GM23338 (cell line): ENCODE measurements at regions not wholly inside any gene's neighbourhood (a gene's known extent, or its start where the extent isn't known, plus 50 kb on each side); places are given as distances from the start of the nearest gene placed in this dataset.

ENCODE experiments used
- ATAC-seq: fragments of 200-7000 bp; cut with Tn5 transposase; 3 replicates; pipeline ENCODE4 v1.9.1; 2020
- DNase-seq: peaks from one replicate; pipeline ENCODE4 v3.0.0-alpha.2; 2015; ENCODE audit warnings: low spot score
- H2AFZ ChIP-seq: fragments of 200-600 bp; sonication (generic); 2 replicates; pipeline ENCODE4 v1.8.0; 2016; ENCODE audit warnings: antibody characterized with exemption, mild to moderate bottlenecking, moderate library complexity
- H3F3A ChIP-seq: fragments of 200-600 bp; sonication (generic); replicated peaks from 2 replicates; pipeline ENCODE4 v1.8.0; 2017; ENCODE audit warnings: antibody characterized with exemption, mixed run types, low read depth
- H3K27ac ChIP-seq: fragments of 200-600 bp; sonication (generic); 2 replicates; pipeline ENCODE4 v1.6.1; 2016; ENCODE audit warnings: low read depth
- H3K27me3 ChIP-seq: fragments of 200-600 bp; sonication (generic); 2 replicates; pipeline ENCODE4 v1.8.0; 2016; ENCODE audit warnings: mild to moderate bottlenecking, mixed run types, moderate library complexity; ENCODE audit not compliant: insufficient read depth
- H3K36me3 ChIP-seq: fragments of 200-600 bp; sonication (generic); 2 replicates; pipeline ENCODE4 v1.8.0; 2016; ENCODE audit warnings: mild to moderate bottlenecking; ENCODE audit not compliant: insufficient read depth
- H3K4me1 ChIP-seq: fragments of 200-600 bp; sonication (generic); 2 replicates; pipeline ENCODE4 v1.8.0; 2016; ENCODE audit warnings: mild to moderate bottlenecking, moderate library complexity; ENCODE audit not compliant: insufficient read depth
- H3K4me2 ChIP-seq: fragments of 200-600 bp; sonication (generic); 2 replicates; pipeline ENCODE4 v1.7.1; 2017; ENCODE audit warnings: mixed run types
- H3K4me3 ChIP-seq: fragments of 200-600 bp; sonication (generic); 2 replicates; pipeline ENCODE4 v1.6.1; 2016; ENCODE audit warnings: mixed run types
- H3K79me2 ChIP-seq: fragments of 200-600 bp; sonication (generic); replicated peaks from 2 replicates; pipeline ENCODE4 v1.8.0; 2017; ENCODE audit warnings: mild to moderate bottlenecking; ENCODE audit not compliant: insufficient read depth
- H3K9me2 ChIP-seq: fragments of 200-600 bp; sonication (generic); 2 replicates; pipeline ENCODE4 v1.8.0; 2017; ENCODE audit not compliant: insufficient read depth
- H4K20me1 ChIP-seq: fragments of 200-600 bp; sonication (generic); replicated peaks from 2 replicates; pipeline ENCODE4 v1.8.0; 2017; ENCODE audit warnings: mild to moderate bottlenecking; ENCODE audit not compliant: insufficient read depth
- H3K27ac Mint-ChIP-seq: 2 replicates; pipeline ENCODE4 v1.8.0; 2020; ENCODE audit warnings: inconsistent platforms, mild to moderate bottlenecking, moderate library complexity, mixed read lengths
- H3K27me3 Mint-ChIP-seq: 3 replicates; pipeline ENCODE4 v1.8.0; 2022; ENCODE audit warnings: low read depth, mild to moderate bottlenecking, moderate library complexity, mixed read lengths, inconsistent platforms; ENCODE audit not compliant: insufficient read depth, poor library complexity
- H3K36me3 Mint-ChIP-seq: 3 replicates; pipeline ENCODE4 v1.8.0; 2021; ENCODE audit warnings: low read depth, mild to moderate bottlenecking, inconsistent platforms, moderate library complexity, mixed read lengths
- H3K4me1 Mint-ChIP-seq: 3 replicates; pipeline ENCODE4 v1.8.0; 2020; ENCODE audit warnings: mild to moderate bottlenecking, inconsistent platforms, mixed read lengths
- H3K4me3 Mint-ChIP-seq: 3 replicates; pipeline ENCODE4 v1.8.0; 2021; ENCODE audit warnings: moderate library complexity, mild to moderate bottlenecking, inconsistent platforms, mixed read lengths
- H3K9me3 Mint-ChIP-seq: 3 replicates; pipeline ENCODE4 v1.8.0; 2020; ENCODE audit warnings: moderate library complexity, mild to moderate bottlenecking, inconsistent platforms, mixed read lengths
- CREB1 ChIP-seq: fragments of 250-450 bp; sonication (Bioruptor Pico); IDR thresholded peaks from 2 replicates; pipeline ENCODE4 v1.5.0; 2020; ENCODE audit warnings: low read depth, mild to moderate bottlenecking, moderate library complexity
- CTCF ChIP-seq, 2 experiments: fragments of 200-600 bp in 1 of 2; sonication (generic) in 1 of 2; conservative IDR thresholded peaks; 2 replicates each; pipeline versions ENCODE4 v1.5.1 to v1.6.1; 2016 to 2017; ENCODE audit warnings: antibody characterized with exemption in 2 of 2, low read depth in 2 of 2, mild to moderate bottlenecking in 2 of 2, moderate library complexity in 1 of 2
- ETS1 ChIP-seq: IDR thresholded peaks from 2 replicates; pipeline ENCODE4 v1.6.1; 2016; ENCODE audit warnings: antibody characterized with exemption
- EZH2 ChIP-seq: fragments of 200-600 bp; sonication (generic); IDR thresholded peaks from one replicate; pipeline ENCODE4 v1.8.0; 2017; ENCODE audit warnings: antibody characterized with exemption, mild to moderate bottlenecking, low read depth; ENCODE audit not compliant: unreplicated experiment
- EZH2phosphoT487 ChIP-seq: fragments of 200-600 bp; sonication (generic); IDR thresholded peaks from one replicate; pipeline ENCODE4 v1.8.1; 2018; ENCODE audit warnings: antibody characterized with exemption; ENCODE audit not compliant: unreplicated experiment
- NANOG ChIP-seq: IDR thresholded peaks from 2 replicates; pipeline ENCODE4 v1.6.1; 2016; ENCODE audit warnings: antibody characterized with exemption, borderline replicate concordance
- POLR2AphosphoS5 ChIP-seq: IDR thresholded peaks from 2 replicates; pipeline ENCODE4 v1.6.1; 2016; ENCODE audit warnings: antibody characterized with exemption, low read depth
- REST ChIP-seq: IDR thresholded peaks from one replicate; pipeline ENCODE4 v1.6.1; 2018; ENCODE audit warnings: antibody characterized with exemption; ENCODE audit not compliant: unreplicated experiment
- STAT1 ChIP-seq: IDR thresholded peaks from one replicate; pipeline ENCODE4 v1.6.1; 2016; ENCODE audit warnings: antibody characterized with exemption; ENCODE audit not compliant: unreplicated experiment
- ZNF114 ChIP-seq: fragments of 250-450 bp; sonication (Bioruptor Pico); IDR thresholded peaks from 2 replicates; pipeline ENCODE4 v1.5.0; 2020; ENCODE audit warnings: mild to moderate bottlenecking, moderate library complexity
- ZNF331 ChIP-seq: fragments of 250-450 bp; sonication (Bioruptor Pico); IDR thresholded peaks from 2 replicates; pipeline ENCODE4 v1.5.0; 2020; ENCODE audit warnings: low read depth, mild to moderate bottlenecking, moderate library complexity
- TF ChIP-seq, protein P1 (sequence below): fragments of 250-450 bp; sonication (Bioruptor Pico); IDR thresholded peaks from 2 replicates; pipeline ENCODE4 v1.5.0; 2020; ENCODE audit warnings: mild to moderate bottlenecking, moderate library complexity

GRCh38 chr4:151534195-151534594, 125.2 kb downstream of the FHIP1A start:
- Histone ChIP-seq H3K36me3 (no peaks in the 10 kb centered on the region), H4K20me1 (peaks cover 8% of the 10 kb centered on the region), H3K79me2 (peaks cover 19% of the 10 kb centered on the region), H3K27me3 (no peaks in the 10 kb centered on the region), H3K4me2 (no peak overlapping the region), H3K4me3 (no peak overlapping the region), H2AFZ (no peak overlapping the region), H3K27ac (no peak overlapping the region), H3K4me1 (peaks cover 23% of the 10 kb centered on the region), H3K9me2 (no peaks in the 10 kb centered on the region), H3F3A (no peaks in the 10 kb centered on the region)
- Mint-ChIP-seq H3K36me3 (peaks cover 15% of the 10 kb centered on the region; the same call in 2 of the 3 replicates), H3K4me1 (peaks cover 41% of the 10 kb centered on the region), H3K9me3 (no peaks in the 10 kb centered on the region), H3K4me3 (no peak overlapping the region), H3K27ac (no peak overlapping the region), H3K27me3 (no peaks in the 10 kb centered on the region)
- DNase-seq (no peak), ATAC-seq (no peak)
- TF ChIP-seq STAT1 = no peak
- TF ChIP-seq ZNF114 (CRISPR knock-in tag) = no peak
- TF ChIP-seq CTCF (conservative IDR thresholded peaks at IDR 0.05; ENCODE audit: low read depth in 2 of 2) = no peak
- no peak for TF ChIP-seq CREB1
- TF ChIP-seq REST = no peak
- TF ChIP-seq ETS1 = no peak
- TF ChIP-seq EZH2 = no peak
- no peak for TF ChIP-seq NANOG
- TF ChIP-seq, protein P1, sequence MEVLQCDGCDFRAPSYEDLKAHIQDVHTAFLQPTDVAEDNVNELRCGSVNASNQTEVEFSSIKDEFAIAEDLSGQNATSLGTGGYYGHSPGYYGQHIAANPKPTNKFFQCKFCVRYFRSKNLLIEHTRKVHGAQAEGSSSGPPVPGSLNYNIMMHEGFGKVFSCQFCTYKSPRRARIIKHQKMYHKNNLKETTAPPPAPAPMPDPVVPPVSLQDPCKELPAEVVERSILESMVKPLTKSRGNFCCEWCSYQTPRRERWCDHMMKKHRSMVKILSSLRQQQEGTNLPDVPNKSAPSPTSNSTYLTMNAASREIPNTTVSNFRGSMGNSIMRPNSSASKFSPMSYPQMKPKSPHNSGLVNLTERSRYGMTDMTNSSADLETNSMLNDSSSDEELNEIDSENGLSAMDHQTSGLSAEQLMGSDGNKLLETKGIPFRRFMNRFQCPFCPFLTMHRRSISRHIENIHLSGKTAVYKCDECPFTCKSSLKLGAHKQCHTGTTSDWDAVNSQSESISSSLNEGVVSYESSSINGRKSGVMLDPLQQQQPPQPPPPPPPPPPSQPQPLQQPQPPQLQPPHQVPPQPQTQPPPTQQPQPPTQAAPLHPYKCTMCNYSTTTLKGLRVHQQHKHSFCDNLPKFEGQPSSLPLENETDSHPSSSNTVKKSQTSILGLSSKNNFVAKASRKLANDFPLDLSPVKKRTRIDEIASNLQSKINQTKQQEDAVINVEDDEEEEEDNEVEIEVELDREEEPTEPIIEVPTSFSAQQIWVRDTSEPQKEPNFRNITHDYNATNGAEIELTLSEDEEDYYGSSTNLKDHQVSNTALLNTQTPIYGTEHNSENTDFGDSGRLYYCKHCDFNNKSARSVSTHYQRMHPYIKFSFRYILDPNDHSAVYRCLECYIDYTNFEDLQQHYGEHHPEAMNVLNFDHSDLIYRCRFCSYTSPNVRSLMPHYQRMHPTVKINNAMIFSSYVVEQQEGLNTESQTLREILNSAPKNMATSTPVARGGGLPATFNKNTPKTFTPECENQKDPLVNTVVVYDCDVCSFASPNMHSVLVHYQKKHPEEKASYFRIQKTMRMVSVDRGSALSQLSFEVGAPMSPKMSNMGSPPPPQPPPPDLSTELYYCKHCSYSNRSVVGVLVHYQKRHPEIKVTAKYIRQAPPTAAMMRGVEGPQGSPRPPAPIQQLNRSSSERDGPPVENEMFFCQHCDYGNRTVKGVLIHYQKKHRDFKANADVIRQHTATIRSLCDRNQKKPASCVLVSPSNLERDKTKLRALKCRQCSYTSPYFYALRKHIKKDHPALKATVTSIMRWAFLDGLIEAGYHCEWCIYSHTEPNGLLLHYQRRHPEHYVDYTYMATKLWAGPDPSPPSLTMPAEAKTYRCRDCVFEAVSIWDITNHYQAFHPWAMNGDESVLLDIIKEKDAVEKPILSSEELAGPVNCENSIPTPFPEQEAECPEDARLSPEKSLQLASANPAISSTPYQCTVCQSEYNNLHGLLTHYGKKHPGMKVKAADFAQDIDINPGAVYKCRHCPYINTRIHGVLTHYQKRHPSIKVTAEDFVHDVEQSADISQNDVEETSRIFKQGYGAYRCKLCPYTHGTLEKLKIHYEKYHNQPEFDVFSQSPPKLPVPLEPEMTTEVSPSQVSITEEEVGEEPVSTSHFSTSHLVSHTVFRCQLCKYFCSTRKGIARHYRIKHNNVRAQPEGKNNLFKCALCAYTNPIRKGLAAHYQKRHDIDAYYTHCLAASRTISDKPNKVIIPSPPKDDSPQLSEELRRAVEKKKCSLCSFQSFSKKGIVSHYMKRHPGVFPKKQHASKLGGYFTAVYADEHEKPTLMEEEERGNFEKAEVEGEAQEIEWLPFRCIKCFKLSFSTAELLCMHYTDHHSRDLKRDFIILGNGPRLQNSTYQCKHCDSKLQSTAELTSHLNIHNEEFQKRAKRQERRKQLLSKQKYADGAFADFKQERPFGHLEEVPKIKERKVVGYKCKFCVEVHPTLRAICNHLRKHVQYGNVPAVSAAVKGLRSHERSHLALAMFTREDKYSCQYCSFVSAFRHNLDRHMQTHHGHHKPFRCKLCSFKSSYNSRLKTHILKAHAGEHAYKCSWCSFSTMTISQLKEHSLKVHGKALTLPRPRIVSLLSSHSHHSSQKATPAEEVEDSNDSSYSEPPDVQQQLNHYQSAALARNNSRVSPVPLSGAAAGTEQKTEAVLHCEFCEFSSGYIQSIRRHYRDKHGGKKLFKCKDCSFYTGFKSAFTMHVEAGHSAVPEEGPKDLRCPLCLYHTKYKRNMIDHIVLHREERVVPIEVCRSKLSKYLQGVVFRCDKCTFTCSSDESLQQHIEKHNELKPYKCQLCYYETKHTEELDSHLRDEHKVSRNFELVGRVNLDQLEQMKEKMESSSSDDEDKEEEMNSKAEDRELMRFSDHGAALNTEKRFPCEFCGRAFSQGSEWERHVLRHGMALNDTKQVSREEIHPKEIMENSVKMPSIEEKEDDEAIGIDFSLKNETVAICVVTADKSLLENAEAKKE (CRISPR knock-in tag) = no peak
- TF ChIP-seq POLR2AphosphoS5 = no peak
- TF ChIP-seq ZNF331 (CRISPR knock-in tag) = no peak
- TF ChIP-seq EZH2phosphoT487 = no peak
